Gastroesophageal sphincter (tissue), 4 donors: ENCODE measurements at regions not wholly inside any gene's neighbourhood (a gene's known extent, or its start where the extent isn't known, plus 50 kb on each side); places are given as distances from the start of the nearest gene placed in this dataset.

Source experiments
- ATAC-seq: fragments of 150-250 bp; one replicate; pipeline ENCODE4 v1.9.1; 2016; ENCODE audit warnings: mild to moderate bottlenecking, moderate library complexity
- H3K27ac ChIP-seq, 4 donors: fragments of 200-600 bp; sonication (generic) in 3 of 4; 1 replicate in 3 of 4; 2 replicates in 1 of 4; pipeline ENCODE4 v1.5.1; 2016 to 2019
- H3K27me3 ChIP-seq: fragments of 200-600 bp; sonication (generic); one replicate; pipeline ENCODE4 v1.5.1; 2019
- H3K36me3 ChIP-seq, 2 donors: fragments of 200-600 bp; sonication (generic); one replicate each; pipeline ENCODE4 v1.5.1; 2019; ENCODE audit warnings: control low read depth in 1 of 2
- H3K4me1 ChIP-seq, 3 donors: fragments of 200-600 bp; sonication (generic); 1 replicate in 2 of 3; 2 replicates in 1 of 3; pipeline ENCODE4 v1.5.1; 2016 to 2019; ENCODE audit warnings: control low read depth in 2 of 3
- H3K4me3 ChIP-seq, 2 donors: fragments of 200-600 bp; sonication (generic); one replicate each; pipeline ENCODE4 v1.5.1; 2019; ENCODE audit warnings: mild to moderate bottlenecking in 1 of 2, moderate library complexity in 1 of 2
- H3K9me3 ChIP-seq, 3 donors: fragments of 200-600 bp; sonication (generic); one replicate each; pipeline ENCODE4 v1.5.1; 2017 to 2019; ENCODE audit warnings: control low read depth in 2 of 3
- EP300 ChIP-seq: sonication (generic); formaldehyde crosslinking; IDR thresholded peaks from one replicate; pipeline ENCODE4 v1.6.1; 2017; ENCODE audit warnings: antibody characterized with exemption, mild to moderate bottlenecking
- POLR2A ChIP-seq, 2 donors: fragments of 450-650 bp; IDR thresholded peaks; one replicate each; pipeline ENCODE4 v1.6.1; 2017; ENCODE audit warnings: antibody characterized with exemption in 2 of 2, mild to moderate bottlenecking in 2 of 2, moderate library complexity in 1 of 2
- POLR2AphosphoS5 ChIP-seq: sonication (generic); formaldehyde crosslinking; IDR thresholded peaks from one replicate; pipeline ENCODE4 v1.6.1; 2017; ENCODE audit warnings: antibody characterized with exemption
- WGBS, 2 donors: methylation state at CpG; one replicate each; pipeline ENCODE4 v1.1.5; 2018; ENCODE audit warnings: low coverage in 1 of 2; 5-methylcytosine and 5-hydroxymethylcytosine counted together
- TF ChIP-seq, protein P1 (sequence below), 4 experiments: fragments of 200-600 bp in 2 of 4; fragments of 450-650 bp in 2 of 4; sonication (generic) in 1 of 4; IDR thresholded peaks; one replicate each; pipeline ENCODE4 v1.5.1; 2017 to 2019; ENCODE audit warnings: antibody characterized with exemption in 4 of 4, mild to moderate bottlenecking in 2 of 4, moderate library complexity in 2 of 4

DNA sequence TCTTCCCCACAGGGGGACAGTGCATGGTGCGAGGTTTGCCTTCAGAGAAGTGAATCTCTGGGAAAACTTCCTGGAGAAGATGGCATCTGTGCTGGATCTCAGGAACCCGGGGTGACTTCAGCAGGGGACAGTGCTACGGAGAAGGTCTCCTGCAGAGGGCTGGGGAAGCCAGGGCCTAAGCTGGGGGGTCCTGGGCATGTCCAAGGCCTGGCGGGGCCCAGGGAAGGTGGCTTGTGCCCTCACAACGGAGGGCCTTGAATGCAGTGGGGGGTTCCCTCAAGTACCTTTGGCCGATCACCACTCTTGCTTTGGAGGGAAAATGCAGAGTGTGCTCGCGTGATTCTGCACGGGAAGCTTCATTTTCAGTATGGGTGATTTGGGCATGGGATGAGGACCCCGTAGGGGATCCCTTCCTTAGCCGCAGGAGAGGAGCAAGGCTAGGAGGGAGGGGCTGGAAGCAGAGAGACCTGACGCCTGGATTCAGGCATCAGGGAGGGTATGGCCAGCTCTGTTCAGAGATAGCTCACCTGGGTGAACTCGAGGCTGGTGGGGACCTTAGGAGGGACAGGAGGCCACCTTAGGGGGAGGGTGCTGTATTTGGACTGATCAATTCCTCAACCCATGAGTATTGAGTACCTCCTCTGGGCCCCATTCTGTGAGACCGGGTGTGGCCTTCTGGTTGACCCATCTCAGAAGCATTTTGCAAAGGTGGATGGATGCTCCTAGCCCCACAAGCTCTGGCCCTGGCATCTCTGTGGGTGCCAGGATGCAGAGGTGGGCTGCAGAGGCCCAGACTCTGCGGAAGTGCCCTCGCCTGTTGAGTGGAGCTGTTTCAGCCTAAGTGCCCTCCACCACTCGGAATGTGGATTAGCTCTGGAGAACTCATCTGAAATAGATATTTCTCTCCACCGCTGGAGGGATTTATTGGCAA, 529.4 kb downstream of the TBC1D22A start:
- TF ChIP-seq POLR2AphosphoS5 = no peak
- TF ChIP-seq EP300 = no peak
- H3K27me3 ChIP-seq = peaks cover 55% of the 10 kb centered on the region

DNA sequence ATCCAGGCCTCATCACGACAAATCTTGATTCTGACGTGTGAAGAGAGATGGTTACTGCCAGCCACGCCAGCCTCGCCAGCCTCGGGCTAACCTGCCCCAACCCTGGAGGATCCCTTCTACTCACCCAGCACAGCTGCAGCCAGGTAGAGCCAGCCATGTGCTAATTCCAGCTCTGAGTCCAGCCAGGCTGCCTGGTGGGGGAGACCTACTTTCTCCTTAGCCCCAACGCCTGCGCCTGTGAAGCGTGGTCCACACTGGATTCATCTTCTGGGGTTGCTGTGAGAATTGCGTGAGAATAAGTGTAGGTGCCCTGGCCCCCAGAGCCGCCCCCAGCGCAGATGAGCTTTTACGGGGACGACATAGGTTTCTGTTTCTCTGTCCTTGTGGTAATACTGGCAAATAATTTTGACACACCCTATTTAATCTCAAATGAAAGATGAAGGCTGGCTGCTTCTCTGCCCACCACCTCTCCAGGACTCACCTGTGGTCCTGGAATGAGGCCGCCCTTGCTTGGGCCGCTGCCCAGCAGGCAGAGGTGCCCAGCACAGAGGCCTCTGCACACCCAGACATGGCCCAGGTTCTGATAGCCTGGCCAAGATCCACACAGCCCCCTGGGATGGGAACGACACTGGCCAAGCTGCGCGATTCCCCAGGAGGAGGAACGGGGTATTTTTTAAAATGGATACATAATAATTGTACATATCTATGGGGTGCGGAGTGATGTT, 528.4 kb downstream of the TBC1D22A start:
- Histone ChIP-seq H3K4me1 (peaks cover 0 to 14% (median 0%) of the 10 kb centered on the region in 3 donors), H3K36me3 (no peaks in the 10 kb centered on the region), H3K27me3 (peaks cover 57% of the 10 kb centered on the region), H3K27ac (no peak overlapping the region), H3K4me3 (no peak overlapping the region), H3K9me3 (no peaks in the 10 kb centered on the region)
- 57 to 81% methylated on average over 1 to 8 of the region's 20 CpGs for WGBS, 2 donors
- TF ChIP-seq POLR2A (IDR thresholded peaks at IDR 0.05) (no peak), POLR2AphosphoS5 (no peak), EP300 (no peak)
- TF ChIP-seq, protein P1, sequence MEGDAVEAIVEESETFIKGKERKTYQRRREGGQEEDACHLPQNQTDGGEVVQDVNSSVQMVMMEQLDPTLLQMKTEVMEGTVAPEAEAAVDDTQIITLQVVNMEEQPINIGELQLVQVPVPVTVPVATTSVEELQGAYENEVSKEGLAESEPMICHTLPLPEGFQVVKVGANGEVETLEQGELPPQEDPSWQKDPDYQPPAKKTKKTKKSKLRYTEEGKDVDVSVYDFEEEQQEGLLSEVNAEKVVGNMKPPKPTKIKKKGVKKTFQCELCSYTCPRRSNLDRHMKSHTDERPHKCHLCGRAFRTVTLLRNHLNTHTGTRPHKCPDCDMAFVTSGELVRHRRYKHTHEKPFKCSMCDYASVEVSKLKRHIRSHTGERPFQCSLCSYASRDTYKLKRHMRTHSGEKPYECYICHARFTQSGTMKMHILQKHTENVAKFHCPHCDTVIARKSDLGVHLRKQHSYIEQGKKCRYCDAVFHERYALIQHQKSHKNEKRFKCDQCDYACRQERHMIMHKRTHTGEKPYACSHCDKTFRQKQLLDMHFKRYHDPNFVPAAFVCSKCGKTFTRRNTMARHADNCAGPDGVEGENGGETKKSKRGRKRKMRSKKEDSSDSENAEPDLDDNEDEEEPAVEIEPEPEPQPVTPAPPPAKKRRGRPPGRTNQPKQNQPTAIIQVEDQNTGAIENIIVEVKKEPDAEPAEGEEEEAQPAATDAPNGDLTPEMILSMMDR (IDR thresholded peaks at IDR 0.05) = no peak
- no peak for ATAC-seq

More for the DNA sequence above, 529.4 kb downstream of the TBC1D22A start:
- no peak for ATAC-seq
- Histone ChIP-seq H3K4me3 (no peak overlapping the region), H3K36me3 (no peaks in the 10 kb centered on the region), H3K9me3 (no peaks in the 10 kb centered on the region), H3K4me1 (peaks cover 0 to 14% (median 0%) of the 10 kb centered on the region in 3 donors), H3K27ac (peak overlapping the region in 2 of 4 donors; percentile 15 to 43)
- 75 to 91% methylated on average over 4 to 15 of the region's 18 CpGs for WGBS, 2 donors

DNA sequence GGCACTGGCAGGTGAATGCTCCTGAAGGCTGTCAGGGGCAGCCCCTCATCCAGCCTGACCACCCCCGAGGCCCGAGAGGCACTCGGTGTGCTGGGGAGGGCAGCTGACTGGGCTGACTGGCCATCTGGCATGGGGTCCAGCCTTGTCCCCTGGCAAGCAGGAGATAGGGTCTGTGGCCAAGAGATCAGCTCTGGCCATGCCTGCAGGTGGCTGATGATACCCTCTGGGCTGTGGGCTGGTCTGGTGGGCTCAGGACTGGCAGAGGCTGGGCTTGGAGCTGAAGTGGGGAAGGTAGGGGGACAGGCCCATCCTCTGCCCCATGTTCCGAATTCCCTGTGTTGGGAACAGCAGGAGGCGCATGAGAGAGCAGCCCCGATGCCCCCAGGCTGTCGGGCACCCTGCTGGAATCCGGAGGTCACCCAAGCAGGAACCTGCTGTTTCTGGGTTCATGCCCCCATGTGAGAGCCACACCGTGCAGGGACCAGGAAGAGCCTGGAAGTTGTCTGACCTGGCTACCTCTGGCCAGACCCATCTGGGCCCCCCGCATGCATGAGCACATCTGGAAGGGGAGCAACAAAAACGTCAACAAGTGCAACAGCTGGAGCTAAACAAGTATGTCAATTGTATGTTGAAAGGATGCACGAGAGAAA, 527.0 kb downstream of the TBC1D22A start:
- no peak for ATAC-seq
- WGBS, 2 donors = 44 to 45% methylated on average over 2 to 3 of the region's 12 CpGs
- H3K36me3 ChIP-seq = no peaks in the 10 kb centered on the region
- H3K27me3 ChIP-seq = peaks cover 52% of the 10 kb centered on the region
- H3K4me1 ChIP-seq = peaks cover 0 to 14% (median 0%) of the 10 kb centered on the region in 3 donors
- TF ChIP-seq, protein P1 (IDR thresholded peaks at IDR 0.05) = no peak
- no peak for TF ChIP-seq POLR2A (IDR thresholded peaks at IDR 0.05)
- TF ChIP-seq EP300 = no peak
- no peak for TF ChIP-seq POLR2AphosphoS5
- H3K4me3 ChIP-seq = no peak overlapping the region
- no peak overlapping the region for H3K27ac ChIP-seq
- H3K9me3 ChIP-seq = no peaks in the 10 kb centered on the region

DNA sequence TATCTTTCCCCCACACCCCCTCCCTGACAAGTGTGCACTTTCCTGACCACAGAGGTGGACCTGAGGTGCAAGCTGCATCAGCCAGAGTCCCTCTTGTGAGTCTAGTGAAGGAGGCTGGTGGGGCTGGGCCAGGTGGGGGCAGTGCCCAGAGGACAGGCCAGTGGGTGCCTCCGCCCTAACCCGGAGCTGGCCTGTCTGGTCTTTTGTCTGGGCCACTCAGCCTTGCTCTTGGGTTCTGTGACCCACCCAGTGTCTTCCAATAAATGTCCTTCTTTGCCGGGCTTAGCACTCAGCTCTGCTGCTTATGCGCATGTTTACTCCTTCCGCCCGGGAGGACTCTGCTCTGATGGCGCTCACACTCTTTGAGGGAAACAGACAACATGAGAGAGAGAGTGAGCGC, 526.2 kb downstream of the TBC1D22A start:
- no peak for ATAC-seq
- Histone ChIP-seq H3K9me3 (no peaks in the 10 kb centered on the region), H3K36me3 (no peaks in the 10 kb centered on the region), H3K4me1 (peaks cover 0 to 14% (median 0%) of the 10 kb centered on the region in 3 donors), H3K27me3 (peaks cover 52% of the 10 kb centered on the region), H3K4me3 (no peak overlapping the region), H3K27ac (no peak overlapping the region)
- no CpG with 5 or more reads among the region's 8 CpGs for WGBS, 2 donors
- TF ChIP-seq POLR2AphosphoS5 = no peak
- TF ChIP-seq, protein P1 (IDR thresholded peaks at IDR 0.05) = no peak
- TF ChIP-seq POLR2A (IDR thresholded peaks at IDR 0.05) = no peak
- TF ChIP-seq EP300 = no peak

DNA sequence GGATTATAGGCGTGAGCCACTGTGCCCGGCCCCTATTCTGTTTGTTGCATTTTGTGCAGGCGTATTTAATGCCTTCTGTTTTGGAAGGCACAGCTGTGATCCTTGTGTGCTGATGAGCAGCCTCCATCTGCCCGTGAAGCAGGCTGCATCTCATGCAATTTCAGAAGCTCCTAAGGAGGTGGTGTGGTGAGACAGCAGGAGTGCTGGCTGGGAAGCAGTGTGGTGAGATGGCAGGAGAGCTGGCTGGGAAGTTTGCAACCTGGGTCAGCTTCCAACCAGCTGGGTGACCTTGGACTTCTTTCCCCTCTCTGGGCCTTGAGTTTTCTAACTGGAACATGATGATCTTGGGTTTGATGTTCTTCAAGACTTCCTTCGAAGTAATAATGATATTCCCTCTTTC, 525.1 kb downstream of the TBC1D22A start:
- ATAC-seq = no peak
- Histone ChIP-seq H3K27ac (no peak overlapping the region), H3K27me3 (peaks cover 62% of the 10 kb centered on the region), H3K36me3 (no peaks in the 10 kb centered on the region), H3K4me1 (peaks cover 0 to 9% (median 0%) of the 10 kb centered on the region in 3 donors), H3K9me3 (no peaks in the 10 kb centered on the region), H3K4me3 (no peak overlapping the region)
- TF ChIP-seq POLR2A (IDR thresholded peaks at IDR 0.05) = no peak
- no peak for TF ChIP-seq POLR2AphosphoS5
- TF ChIP-seq, protein P1 (IDR thresholded peaks at IDR 0.05) = no peak
- no peak for TF ChIP-seq EP300
- 57 to 82% methylated on average over 1 to 2 of the region's 5 CpGs for WGBS, 2 donors
